Keratinocyte (primary cell): ENCODE measurements at regions not wholly inside any gene's neighbourhood (a gene's known extent, or its start where the extent isn't known, plus 50 kb on each side); places are given as distances from the start of the nearest gene placed in this dataset.

ENCODE experiments used
- DNase-seq: peaks from one replicate; pipeline ENCODE4 v3.0.0-alpha.2; 2011; ENCODE audit warnings: low read depth, missing footprints, low spot score
- FAIRE-seq: peaks from 2 replicates; lab custom pipeline; 2011; peaks lifted over from hg19 to GRCh38; lab: Jason Lieb, UNC
- H2AFZ ChIP-seq: 2 replicates; pipeline ENCODE4 v1.6.0; 2012; ENCODE audit warnings: low read length, control low read depth, inconsistent platforms; ENCODE audit not compliant: control insufficient read depth
- H3K27ac ChIP-seq: 2 replicates; pipeline ENCODE4 v1.5.1; 2011; ENCODE audit warnings: low read length; ENCODE audit not compliant: control insufficient read depth, insufficient read depth
- H3K27me3 ChIP-seq: 3 replicates; pipeline ENCODE4 v1.6.0; 2011; ENCODE audit warnings: low read length; ENCODE audit not compliant: control insufficient read depth, insufficient read depth; ENCODE audit errors: extremely low read depth
- H3K36me3 ChIP-seq, 2 experiments: 2 replicates in 1 of 2; 3 replicates in 1 of 2; pipeline ENCODE4 v1.5.1; 2011; ENCODE audit warnings: low read length in 2 of 2, mild to moderate bottlenecking in 1 of 2; ENCODE audit not compliant: control insufficient read depth in 2 of 2, insufficient read depth in 2 of 2; ENCODE audit errors: extremely low read depth in 1 of 2
- H3K4me1 ChIP-seq: 3 replicates; pipeline ENCODE4 v1.5.1; 2011; ENCODE audit warnings: low read length; ENCODE audit not compliant: control insufficient read depth, insufficient read depth; ENCODE audit errors: extremely low read depth
- H3K4me2 ChIP-seq: 3 replicates; pipeline ENCODE4 v1.6.0; 2011; ENCODE audit warnings: low read depth, low read length; ENCODE audit not compliant: control insufficient read depth, insufficient read depth; ENCODE audit errors: extremely low read depth
- H3K4me3 ChIP-seq, 3 experiments: fragments of 200-600 bp in 1 of 3; sonication (generic) in 1 of 3; 2 replicates in 2 of 3; 3 replicates in 1 of 3; pipeline ENCODE4 v1.5.1; 2011 to 2016; ENCODE audit warnings: low read length in 3 of 3, mild to moderate bottlenecking in 3 of 3, control low read depth in 2 of 3, inconsistent platforms in 1 of 3, low read depth in 1 of 3, mixed read lengths in 1 of 3, mixed run types in 1 of 3, moderate library complexity in 1 of 3; ENCODE audit not compliant: control insufficient read depth in 2 of 3, insufficient read depth in 2 of 3; ENCODE audit errors: extremely low read depth in 1 of 3
- H3K79me2 ChIP-seq: 2 replicates; pipeline ENCODE4 v1.6.0; 2012; ENCODE audit warnings: low read length; ENCODE audit not compliant: control insufficient read depth, insufficient read depth
- H3K9ac ChIP-seq: 3 replicates; pipeline ENCODE4 v1.6.0; 2011; ENCODE audit warnings: low read length; ENCODE audit not compliant: control insufficient read depth, insufficient read depth; ENCODE audit errors: extremely low read depth
- H3K9me1 ChIP-seq: 3 replicates; pipeline ENCODE4 v1.6.0; 2011; ENCODE audit warnings: low read length; ENCODE audit not compliant: control insufficient read depth, insufficient read depth; ENCODE audit errors: extremely low read depth
- H3K9me3 ChIP-seq: 2 replicates; pipeline ENCODE4 v1.5.1; 2012; ENCODE audit warnings: low read depth, low read length; ENCODE audit not compliant: control insufficient read depth
- H4K20me1 ChIP-seq: 3 replicates; pipeline ENCODE4 v1.6.0; 2011; ENCODE audit warnings: low read length; ENCODE audit not compliant: control insufficient read depth, insufficient read depth; ENCODE audit errors: extremely low read depth
- CTCF ChIP-seq, 3 experiments: IDR thresholded peaks in 1 of 3; conservative IDR thresholded peaks in 1 of 3; optimal IDR thresholded peaks in 1 of 3; 2 replicates in 2 of 3; 3 replicates in 1 of 3; pipeline versions ENCODE3 to v1.5.1; 2011; ENCODE audit warnings: low read length in 3 of 3, mild to moderate bottlenecking in 3 of 3, moderate library complexity in 2 of 3, control low read depth in 1 of 3, inconsistent platforms in 1 of 3; ENCODE audit not compliant: insufficient read depth in 2 of 3; ENCODE audit errors: extremely low read depth in 1 of 3
- EZH2 ChIP-seq: IDR thresholded peaks from one replicate; pipeline ENCODE4 v1.6.1; 2012; ENCODE audit warnings: inconsistent platforms, mild to moderate bottlenecking, low read length, moderate library complexity
- dilution Hi-C: fragments of 300-500 bp; cut with MboI; formaldehyde crosslinking; loops from one replicate; pipeline ENCODE4 v1.7.0; 2020; ENCODE audit warnings: low sequenced_read_pairs; ENCODE audit not compliant: extremely low pct_ligation_motif_present

- no peak overlapping the region for H3K27ac ChIP-seq
- no peak overlapping the region for H3K4me2 ChIP-seq
- no peak overlapping the region for H3K9ac ChIP-seq
- H3K9me1 ChIP-seq: no peaks in the 10 kb centered on the region
- H3K36me3 ChIP-seq: no peaks in the 10 kb centered on the region
- dilution Hi-C loops: no loop called here
- no peak for TF ChIP-seq EZH2
- no peak overlapping the region for H3K4me3 ChIP-seq
- H3K79me2 ChIP-seq: no peaks in the 10 kb centered on the region
- no peaks in the 10 kb centered on the region for H3K9me3 ChIP-seq
- FAIRE-seq (no peak), DNase-seq (no peak)
- no peak overlapping the region for H2AFZ ChIP-seq
- H3K4me1 ChIP-seq: no peaks in the 10 kb centered on the region
- no peaks in the 10 kb centered on the region for H3K27me3 ChIP-seq
- H4K20me1 ChIP-seq: no peaks in the 10 kb centered on the region
Observed at GRCh38 chr16:75913958-75914357, 187.7 kb upstream of the CPHXL start.

DNA sequence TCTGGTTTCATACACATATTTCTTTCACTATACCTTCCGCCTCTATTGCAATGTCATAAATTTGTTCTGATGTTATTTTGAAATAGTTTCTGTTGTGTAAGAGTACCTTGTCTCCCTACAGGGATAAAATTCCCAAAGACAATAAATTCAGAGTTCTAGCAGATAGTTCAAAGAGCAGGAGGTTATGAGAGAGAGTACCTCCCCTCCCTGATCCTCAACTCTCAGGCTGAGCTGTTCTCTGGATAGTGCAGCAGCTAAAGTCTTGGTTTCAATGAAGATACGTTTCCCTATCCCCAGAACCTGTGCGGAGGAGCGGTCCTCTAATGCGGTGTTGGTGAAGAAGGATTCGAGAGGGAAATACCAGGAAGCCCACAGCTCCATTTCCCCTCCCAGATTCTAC lies 190.2 kb upstream of the CPHXL start:
- dilution Hi-C loops: no loop called here
- H3K4me3 ChIP-seq: no peak overlapping the region
- TF ChIP-seq EZH2 (no peak), CTCF (optimal IDR thresholded peaks at IDR 0.05 in 1 of 3, IDR thresholded peaks at IDR 0.05 in 1 of 3, conservative IDR thresholded peaks at IDR 0.05 in 1 of 3; ENCODE audit: extremely low read depth in 1 of 3, insufficient read depth in 2 of 3, low read length in 3 of 3) (no peak)
- no peaks in the 10 kb centered on the region for H3K36me3 ChIP-seq
- no peaks in the 10 kb centered on the region for H3K9me3 ChIP-seq
- no peaks in the 10 kb centered on the region for H3K79me2 ChIP-seq
- H3K9me1 ChIP-seq: no peaks in the 10 kb centered on the region
- no peak for FAIRE-seq
- H3K4me2 ChIP-seq: no peak overlapping the region
- no peak overlapping the region for H2AFZ ChIP-seq
- H3K27ac ChIP-seq: no peak overlapping the region
- no peaks in the 10 kb centered on the region for H3K27me3 ChIP-seq
- no peaks in the 10 kb centered on the region for H4K20me1 ChIP-seq
- no peak for DNase-seq
- no peaks in the 10 kb centered on the region for H3K4me1 ChIP-seq
- H3K9ac ChIP-seq: no peak overlapping the region

- FAIRE-seq (no peak), DNase-seq (no peak)
- TF ChIP-seq EZH2 (no peak), CTCF (optimal IDR thresholded peaks at IDR 0.05 in 1 of 3, IDR thresholded peaks at IDR 0.05 in 1 of 3, conservative IDR thresholded peaks at IDR 0.05 in 1 of 3; ENCODE audit: extremely low read depth in 1 of 3, insufficient read depth in 2 of 3, low read length in 3 of 3) (no peak)
- no peaks in the 10 kb centered on the region for H3K27me3 ChIP-seq
- H3K9me3 ChIP-seq: no peaks in the 10 kb centered on the region
- H3K4me3 ChIP-seq: no peak overlapping the region
- no peak overlapping the region for H3K27ac ChIP-seq
- H3K9me1 ChIP-seq: no peaks in the 10 kb centered on the region
- no peak overlapping the region for H3K4me2 ChIP-seq
- H3K9ac ChIP-seq: no peak overlapping the region
- no peak overlapping the region for H2AFZ ChIP-seq
- H3K36me3 ChIP-seq: no peaks in the 10 kb centered on the region
- dilution Hi-C loops: no loop called here
- H4K20me1 ChIP-seq: no peaks in the 10 kb centered on the region
- H3K4me1 ChIP-seq: no peaks in the 10 kb centered on the region
- no peaks in the 10 kb centered on the region for H3K79me2 ChIP-seq
Observed at GRCh38 chr16:75918109-75918508, 191.8 kb upstream of the CPHXL start.
